HEK293 (cell line): ENCODE measurements at regions not wholly inside any gene's neighbourhood (a gene's known extent, or its start where the extent isn't known, plus 50 kb on each side); places are given as distances from the start of the nearest gene placed in this dataset.

Experiments used
- CTCF ChIA-PET: fragments of 350-600 bp; formaldehyde crosslinking; extraction: SDS; loops from one replicate; lab custom pipeline; 2021; ENCODE audit warnings: antibody characterized with exemption; lab: Yijun Ruan, JAX
- POLR2A ChIA-PET: fragments of 300-600 bp; formaldehyde crosslinking; extraction: SDS; loops from one replicate; lab custom pipeline; 2020; ENCODE audit warnings: antibody characterized with exemption, inconsistent platforms; lab: Yijun Ruan, JAX
- H3K27ac ChIP-seq: fragments of 200-500 bp; sonication (Bioruptor generic); 2 replicates; pipeline ENCODE4 v1.5.1; 2014; ENCODE audit warnings: low read depth, low read length, control low read depth, inconsistent platforms; ENCODE audit errors: extremely low read depth
- H3K36me3 ChIP-seq, 2 experiments: fragments of 200-500 bp in 1 of 2; sonication (Bioruptor generic) in 1 of 2; 1 replicate in 1 of 2; 2 replicates in 1 of 2; pipeline ENCODE4 v1.5.1; 2014 to 2017; ENCODE audit warnings: inconsistent platforms in 2 of 2, low read length in 2 of 2; ENCODE audit not compliant: control insufficient read depth in 2 of 2, insufficient read depth in 1 of 2
- H3K4me1 ChIP-seq: fragments of 200-500 bp; sonication (Bioruptor generic); 2 replicates; pipeline ENCODE4 v1.5.1; 2014; ENCODE audit warnings: mild to moderate bottlenecking, low read length, inconsistent platforms; ENCODE audit not compliant: control insufficient read depth, insufficient read depth
- H3K4me3 ChIP-seq: 2 replicates; pipeline ENCODE4 v1.5.1; 2011; ENCODE audit warnings: low read depth, mild to moderate bottlenecking, control low read depth, low read length, moderate library complexity
- H3K9me3 ChIP-seq: fragments of 200-500 bp; sonication (Bioruptor generic); 2 replicates; pipeline ENCODE4 v1.5.1; 2014; ENCODE audit warnings: low read depth, low read length, inconsistent platforms; ENCODE audit not compliant: control insufficient read depth, insufficient read depth
- EGR2 ChIP-seq: fragments of 450-650 bp; formaldehyde crosslinking; IDR thresholded peaks from 2 replicates; pipeline ENCODE4 v1.5.1; 2016; ENCODE audit warnings: low read depth, missing biosample characterization, missing genetic modification characterization
- GFI1B ChIP-seq: fragments of 450-650 bp; formaldehyde crosslinking; IDR thresholded peaks from 2 replicates; pipeline ENCODE4 v1.5.1; 2016; ENCODE audit warnings: missing biosample characterization, missing genetic modification characterization
- GLIS2 ChIP-seq: fragments of 450-650 bp; formaldehyde crosslinking; IDR thresholded peaks from 2 replicates; pipeline ENCODE4 v1.5.1; 2016; ENCODE audit warnings: missing biosample characterization, missing genetic modification characterization
- HOXC10 ChIP-seq: sonication (generic); formaldehyde crosslinking; IDR thresholded peaks from 2 replicates; pipeline ENCODE4 v1.8.1; 2023; ENCODE audit warnings: mild to moderate bottlenecking, missing genetic modification reagents
- KLF7 ChIP-seq: fragments of 450-650 bp; formaldehyde crosslinking; IDR thresholded peaks from 2 replicates; pipeline ENCODE4 v1.5.1; 2016; ENCODE audit warnings: missing biosample characterization, missing genetic modification characterization, borderline replicate concordance
- REPIN1 ChIP-seq: fragments of 450-650 bp; formaldehyde crosslinking; IDR thresholded peaks from 2 replicates; pipeline ENCODE4 v1.5.1; 2017; ENCODE audit warnings: missing biosample characterization, missing genetic modification characterization, low read depth
- SCRT2 ChIP-seq: fragments of 450-650 bp; formaldehyde crosslinking; IDR thresholded peaks from 2 replicates; pipeline ENCODE4 v1.5.1; 2016; ENCODE audit warnings: missing biosample characterization, missing genetic modification characterization
- ZFHX2 ChIP-seq: fragments of 450-650 bp; formaldehyde crosslinking; conservative IDR thresholded peaks from 2 replicates; pipeline ENCODE4 v1.5.1; 2016; ENCODE audit warnings: missing biosample characterization, missing genetic modification characterization
- ZNF146 ChIP-seq: fragments of 450-650 bp; formaldehyde crosslinking; IDR thresholded peaks from 2 replicates; pipeline ENCODE4 v1.5.1; 2016; ENCODE audit warnings: missing biosample characterization, missing genetic modification characterization
- ZNF169 ChIP-seq: fragments of 450-650 bp; formaldehyde crosslinking; IDR thresholded peaks from 2 replicates; pipeline ENCODE4 v1.5.1; 2016; ENCODE audit warnings: missing biosample characterization, missing genetic modification characterization
- ZNF223 ChIP-seq: fragments of 450-650 bp; formaldehyde crosslinking; IDR thresholded peaks from 2 replicates; pipeline ENCODE4 v1.5.1; 2016; ENCODE audit warnings: missing biosample characterization, missing genetic modification characterization
- ZNF48 ChIP-seq: fragments of 450-650 bp; formaldehyde crosslinking; IDR thresholded peaks from 2 replicates; pipeline ENCODE4 v1.5.1; 2016; ENCODE audit warnings: missing biosample characterization, missing genetic modification characterization
- ZNF585B ChIP-seq: fragments of 450-650 bp; formaldehyde crosslinking; IDR thresholded peaks from 2 replicates; pipeline ENCODE4 v1.5.1; 2016; ENCODE audit warnings: missing biosample characterization, missing genetic modification characterization
- ZNF777 ChIP-seq: fragments of 450-650 bp; formaldehyde crosslinking; IDR thresholded peaks from 2 replicates; pipeline ENCODE4 v1.5.1; 2017; ENCODE audit warnings: missing biosample characterization, missing genetic modification characterization, borderline replicate concordance
- TF ChIP-seq, protein P1 (sequence below): fragments of 450-650 bp; formaldehyde crosslinking; IDR thresholded peaks from 2 replicates; pipeline ENCODE4 v1.5.1; 2017; ENCODE audit warnings: missing biosample characterization, missing genetic modification characterization
- TF ChIP-seq, protein P2 (sequence below): fragments of 450-650 bp; formaldehyde crosslinking; IDR thresholded peaks from 2 replicates; pipeline ENCODE4 v1.5.1; 2017; ENCODE audit warnings: missing biosample characterization, missing genetic modification characterization

DNA sequence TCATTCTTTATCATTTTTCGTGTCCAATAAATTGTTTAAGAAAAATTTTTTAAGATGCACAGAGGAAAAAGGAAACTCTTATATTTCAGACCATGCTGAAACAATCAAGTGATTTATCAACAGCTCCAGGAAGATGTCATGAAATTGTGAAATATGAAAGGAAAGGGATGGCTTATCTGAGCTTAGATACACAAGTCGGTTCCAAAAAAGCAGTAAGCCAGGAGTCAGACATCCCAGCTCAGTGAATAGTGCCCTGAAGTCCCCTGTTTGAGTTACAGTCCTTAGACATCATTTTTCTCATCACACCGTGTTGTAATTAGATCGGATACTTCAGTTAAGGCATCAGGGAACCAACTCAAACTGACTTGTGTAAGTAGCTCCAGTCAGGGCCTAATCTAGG, 91.0 kb upstream of the SSTR4 start (continued):
- TF ChIP-seq, protein P1, sequence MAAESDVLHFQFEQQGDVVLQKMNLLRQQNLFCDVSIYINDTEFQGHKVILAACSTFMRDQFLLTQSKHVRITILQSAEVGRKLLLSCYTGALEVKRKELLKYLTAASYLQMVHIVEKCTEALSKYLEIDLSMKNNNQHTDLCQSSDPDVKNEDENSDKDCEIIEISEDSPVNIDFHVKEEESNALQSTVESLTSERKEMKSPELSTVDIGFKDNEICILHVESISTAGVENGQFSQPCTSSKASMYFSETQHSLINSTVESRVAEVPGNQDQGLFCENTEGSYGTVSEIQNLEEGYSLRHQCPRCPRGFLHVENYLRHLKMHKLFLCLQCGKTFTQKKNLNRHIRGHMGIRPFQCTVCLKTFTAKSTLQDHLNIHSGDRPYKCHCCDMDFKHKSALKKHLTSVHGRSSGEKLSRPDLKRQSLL (tag by site-specific recombination) = no peak
- TF ChIP-seq, protein P2, sequence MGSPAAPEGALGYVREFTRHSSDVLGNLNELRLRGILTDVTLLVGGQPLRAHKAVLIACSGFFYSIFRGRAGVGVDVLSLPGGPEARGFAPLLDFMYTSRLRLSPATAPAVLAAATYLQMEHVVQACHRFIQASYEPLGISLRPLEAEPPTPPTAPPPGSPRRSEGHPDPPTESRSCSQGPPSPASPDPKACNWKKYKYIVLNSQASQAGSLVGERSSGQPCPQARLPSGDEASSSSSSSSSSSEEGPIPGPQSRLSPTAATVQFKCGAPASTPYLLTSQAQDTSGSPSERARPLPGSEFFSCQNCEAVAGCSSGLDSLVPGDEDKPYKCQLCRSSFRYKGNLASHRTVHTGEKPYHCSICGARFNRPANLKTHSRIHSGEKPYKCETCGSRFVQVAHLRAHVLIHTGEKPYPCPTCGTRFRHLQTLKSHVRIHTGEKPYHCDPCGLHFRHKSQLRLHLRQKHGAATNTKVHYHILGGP (tag by site-specific recombination) = no peak
- no peak for TF ChIP-seq ZNF169 (tag by site-specific recombination)

DNA sequence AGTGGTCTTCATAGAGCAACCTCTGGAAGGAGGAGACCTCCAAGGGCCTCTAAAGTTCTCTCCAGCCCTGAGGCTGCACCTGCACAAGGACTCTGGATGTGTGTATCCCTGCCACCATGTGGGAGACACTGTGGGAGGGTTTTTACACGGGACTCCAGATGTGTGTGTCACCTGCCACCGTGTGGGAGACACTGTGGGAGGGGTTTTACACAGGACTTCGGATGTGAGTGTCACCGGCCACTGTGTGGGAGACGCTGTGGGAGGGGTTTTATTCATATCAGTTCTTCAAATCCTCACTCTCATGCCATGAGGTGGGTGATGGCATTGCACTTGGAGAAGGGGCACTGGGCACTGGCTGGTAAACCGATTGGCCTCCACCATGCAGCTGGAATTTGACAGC, 90.2 kb upstream of the SSTR4 start:
- ChIA-PET CTCF (no interaction called here), POLR2A (no interaction called here)
- Histone ChIP-seq H3K27ac (no peak overlapping the region), H3K36me3 (no peaks in the 10 kb centered on the region), H3K4me3 (no peak overlapping the region), H3K4me1 (no peaks in the 10 kb centered on the region), H3K9me3 (no peaks in the 10 kb centered on the region)
- TF ChIP-seq EGR2 (tag by site-specific recombination) (peak; percentile 93), ZFHX2 (tag by site-specific recombination) (peak; percentile 78), HOXC10 (CRISPR knock-in tag) (no peak)

DNA sequence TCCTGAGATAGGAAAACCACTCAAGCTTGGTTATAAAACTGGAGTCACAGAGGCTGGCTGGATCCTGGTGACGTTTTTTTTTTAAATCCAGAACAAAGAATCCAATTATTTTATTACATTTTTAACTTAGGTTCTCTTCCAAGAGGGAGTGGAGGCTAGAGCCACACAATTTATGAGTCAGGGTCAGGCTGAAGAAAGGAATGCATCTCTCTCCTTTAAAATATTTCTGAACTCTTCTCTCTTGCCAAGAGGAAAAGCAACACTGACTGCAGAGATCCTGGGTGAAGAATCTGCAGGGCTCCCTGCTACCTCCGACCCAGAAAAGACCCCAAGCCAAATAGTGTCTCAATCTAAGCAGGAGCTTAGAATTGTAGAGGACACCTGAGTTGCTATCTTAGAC, 88.5 kb upstream of the SSTR4 start:
- CTCF ChIA-PET = interaction anchor here (0.6 kb wide), 3 partner anchors 189 to 389 kb away, joined by 4 to 6 read pairs (median 6); no protein-coding TSS in a partner anchor
- POLR2A ChIA-PET = no interaction called here
- no peaks in the 10 kb centered on the region for H3K9me3 ChIP-seq
- no peak overlapping the region for H3K27ac ChIP-seq
- TF ChIP-seq SCRT2 (tag by site-specific recombination) = no peak
- no peak for TF ChIP-seq KLF7 (tag by site-specific recombination)
- no peak for TF ChIP-seq GFI1B (tag by site-specific recombination)
- TF ChIP-seq ZNF48 = no peak
- H3K36me3 ChIP-seq = no peaks in the 10 kb centered on the region
- no peaks in the 10 kb centered on the region for H3K4me1 ChIP-seq
- H3K4me3 ChIP-seq = no peak overlapping the region

DNA sequence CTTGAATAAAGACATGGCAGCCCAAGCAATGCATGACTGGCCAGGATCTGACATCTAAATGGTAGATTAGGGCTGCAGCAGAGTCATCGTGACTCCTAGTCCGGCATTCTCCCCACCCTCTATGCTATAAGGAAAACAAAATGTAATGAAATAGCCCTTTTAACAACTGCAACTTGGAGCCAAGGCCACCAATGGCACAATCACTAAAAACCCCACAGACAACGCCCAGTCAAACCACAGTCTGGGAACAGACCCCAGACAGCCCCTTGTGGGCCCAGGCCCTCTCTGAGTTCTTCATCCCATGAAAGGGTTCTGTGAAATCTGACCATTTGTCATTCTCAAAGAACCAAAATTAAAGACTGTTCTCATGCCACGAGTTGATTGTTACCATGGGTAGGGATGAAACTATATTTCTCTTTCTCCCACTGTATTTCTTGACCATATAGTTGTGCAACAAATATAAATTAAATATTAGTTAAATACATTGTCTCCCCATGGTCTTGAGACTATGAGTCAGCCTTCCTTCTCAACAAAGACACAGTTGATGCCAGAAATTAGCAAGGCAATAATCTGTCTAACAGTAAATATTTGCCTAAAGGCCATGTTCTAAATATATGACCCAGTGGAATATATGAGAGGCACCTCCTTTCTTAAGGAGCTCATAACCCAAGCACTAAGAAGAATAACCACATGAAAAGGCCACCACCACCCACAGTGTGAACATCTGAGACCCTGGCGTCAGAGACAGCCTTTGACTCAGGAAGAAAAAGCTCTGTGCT, 85.6 kb upstream of the SSTR4 start:
- Histone ChIP-seq H3K27ac (no peak overlapping the region), H3K4me3 (no peak overlapping the region), H3K36me3 (no peaks in the 10 kb centered on the region), H3K4me1 (no peaks in the 10 kb centered on the region), H3K9me3 (no peaks in the 10 kb centered on the region)
- no peak for TF ChIP-seq ZNF146
- no peak for TF ChIP-seq ZNF777 (tag by site-specific recombination)
- TF ChIP-seq REPIN1 (tag by site-specific recombination) = no peak
- TF ChIP-seq ZNF223 = no peak
- TF ChIP-seq GLIS2 (tag by site-specific recombination) = no peak
- no peak for TF ChIP-seq ZNF585B (tag by site-specific recombination)
- POLR2A ChIA-PET = no interaction called here
- CTCF ChIA-PET = no interaction called here
